NCI-H146 treated with DMSO at 0.1 percent for 48 hours (cell line): ENCODE measurements at regions not wholly inside any gene's neighbourhood (a gene's known extent, or its start where the extent isn't known, plus 50 kb on each side); places are given as distances from the start of the nearest gene placed in this dataset.

ENCODE experiments used
- DNase-seq: peaks from one replicate; lab custom pipeline; 2025; ENCODE audit not compliant: unreplicated experiment; lab: John Stamatoyannopoulos, UW

- DNase-seq, result peak; percentile 2
Observed at GRCh38 chr3:43892526-43892925, 201.8 kb downstream of the ABHD5 start.

- no peak for DNase-seq
Observed at GRCh38 chr3:43893727-43894126, 203.0 kb downstream of the ABHD5 start.

GRCh38 chr3:43894176-43895049 is 203.7 kb downstream of the ABHD5 start:
- DNase-seq, result peak; percentile 22

GRCh38 chr3:43895573-43895972 is 204.8 kb downstream of the ABHD5 start:
- DNase-seq, result no peak

- no peak for DNase-seq
Observed at GRCh38 chr3:43902415-43902814, 211.7 kb downstream of the ABHD5 start.

GRCh38 chr3:43905157-43905556 is 214.4 kb downstream of the ABHD5 start:
- DNase-seq, result no peak

DNA sequence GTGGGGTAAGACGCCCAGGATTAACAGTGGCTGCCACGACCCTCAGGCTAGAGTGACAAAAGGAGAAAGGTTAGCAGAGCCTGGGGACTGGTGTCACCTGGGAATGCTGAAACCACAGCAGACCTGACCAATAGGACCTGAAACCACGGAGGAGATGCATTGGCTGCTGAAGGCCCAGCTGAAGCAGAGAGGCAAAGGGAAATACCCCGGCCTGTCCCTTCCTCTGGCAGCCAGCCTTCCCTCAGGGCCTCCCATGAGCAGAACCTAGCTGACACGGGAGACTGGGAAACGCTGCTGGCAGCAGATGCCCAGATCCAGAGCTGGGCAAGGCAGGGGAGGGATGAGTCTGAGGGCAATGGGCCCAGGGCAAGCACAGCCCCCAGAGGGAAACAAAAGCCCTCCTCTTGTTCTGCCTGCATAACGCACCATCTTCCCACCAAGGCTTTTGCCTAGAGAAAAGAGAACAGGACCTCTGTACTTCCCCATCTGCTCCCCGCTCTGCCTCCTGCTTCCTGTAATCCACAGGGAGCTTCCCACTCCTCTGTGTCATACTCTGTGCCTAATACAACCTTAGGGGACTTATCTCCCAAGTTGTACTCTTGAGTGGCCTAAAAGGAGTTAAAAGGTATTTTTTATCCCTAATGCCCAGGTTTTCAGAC is 216.2 kb downstream of the ABHD5 start:
- no peak for DNase-seq

- DNase-seq, result no peak
Observed at GRCh38 chr3:43907508-43907858, 216.7 kb downstream of the ABHD5 start.

GRCh38 chr3:43908456-43908855 is 217.7 kb downstream of the ABHD5 start:
- no peak for DNase-seq

DNA sequence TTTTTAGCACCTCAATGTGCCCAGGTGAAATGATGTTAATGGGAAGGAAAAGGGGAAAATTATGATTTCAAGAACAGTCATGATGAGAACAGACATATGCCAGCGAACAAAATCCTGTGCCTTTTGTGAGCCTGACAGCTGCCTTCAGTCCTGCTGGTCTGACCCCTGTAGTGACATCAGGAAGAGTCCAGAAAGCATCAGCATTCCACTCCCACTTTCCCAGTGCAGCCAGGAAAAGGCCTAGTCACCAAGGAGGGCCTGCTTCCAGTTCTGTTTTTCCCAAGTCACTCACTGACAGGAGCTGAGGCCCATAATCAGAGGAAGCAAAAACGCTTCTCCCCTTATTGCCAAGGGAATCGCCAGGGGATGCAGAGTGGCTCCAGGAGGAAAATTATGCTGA is 218.4 kb downstream of the ABHD5 start:
- no peak for DNase-seq

GRCh38 chr3:43910750-43911149 is 220.0 kb downstream of the ABHD5 start:
- no peak for DNase-seq

GRCh38 chr3:43913036-43913948 is 222.6 kb downstream of the ABHD5 start:
- DNase-seq, result no peak

GRCh38 chr3:43914269-43914668 is 223.5 kb downstream of the ABHD5 start:
- DNase-seq, result no peak

DNA sequence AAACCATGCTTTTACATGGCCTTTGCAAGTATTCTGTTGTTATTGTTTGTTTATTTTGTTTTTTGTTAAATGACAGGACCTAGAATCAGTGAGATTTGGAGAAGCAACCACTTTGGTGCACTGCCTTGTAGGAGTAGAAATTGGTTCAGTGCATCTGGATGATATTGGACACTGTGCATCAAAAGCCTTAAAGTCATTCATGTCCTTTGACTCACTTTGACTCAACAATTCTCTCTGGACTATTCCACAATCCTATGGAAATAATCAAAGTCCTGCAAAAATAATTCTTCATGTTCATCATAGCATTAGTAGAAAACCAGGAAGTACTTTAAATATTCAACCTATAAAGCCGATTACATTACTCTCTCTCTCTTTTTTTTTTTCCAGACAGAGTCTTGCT is 224.8 kb downstream of the ABHD5 start:
- DNase-seq, result no peak

- no peak for DNase-seq
Observed at GRCh38 chr3:43917361-43917760, 226.6 kb downstream of the ABHD5 start.

DNA sequence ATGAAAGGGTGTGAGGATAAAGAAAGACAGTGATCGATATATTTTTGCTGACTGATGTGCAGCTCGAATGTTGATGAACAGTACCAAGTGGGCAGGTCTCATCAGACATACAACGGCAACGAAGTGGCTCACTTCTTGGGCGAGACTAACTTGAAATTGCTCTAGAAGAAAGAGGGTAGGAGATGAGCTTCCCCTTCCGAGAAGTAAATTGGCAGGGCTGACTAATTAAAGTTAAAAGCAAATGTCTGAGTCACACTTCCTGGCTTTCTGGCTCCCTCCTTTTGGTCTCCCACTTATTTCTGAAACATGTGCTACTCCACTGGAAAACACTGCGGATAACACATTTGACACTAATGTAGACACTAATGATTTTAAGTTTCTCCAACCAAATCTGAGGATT is 228.3 kb downstream of the ABHD5 start:
- no peak for DNase-seq

DNA sequence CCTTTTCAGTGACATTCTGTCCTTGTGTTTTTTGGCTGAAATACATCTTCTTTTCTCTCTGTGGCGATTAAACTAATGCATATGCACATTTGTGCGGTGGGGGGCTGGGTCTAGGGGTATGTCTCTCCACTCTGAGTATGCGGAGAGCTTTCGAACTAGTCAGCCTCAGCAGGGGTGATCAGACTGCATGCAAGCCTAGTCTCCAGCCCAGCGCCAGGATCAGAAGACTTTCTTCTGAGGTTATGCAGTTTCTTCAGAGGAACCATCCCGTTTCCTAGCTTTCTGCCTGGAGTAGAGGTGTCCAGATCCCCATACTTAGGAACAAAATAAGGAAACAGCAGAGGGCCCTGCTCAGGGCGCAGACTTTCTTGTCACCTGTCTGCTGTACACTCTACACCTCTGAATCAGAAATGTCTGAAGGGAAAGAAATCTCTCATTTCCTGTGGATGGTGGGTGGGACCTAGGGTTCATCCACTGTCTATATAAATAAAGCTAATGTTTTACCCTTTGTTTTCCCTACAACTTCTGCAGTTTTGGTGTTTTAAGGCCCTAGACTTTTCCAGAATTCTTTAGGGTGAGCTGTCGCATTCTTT is 230.4 kb downstream of the ABHD5 start:
- no peak for DNase-seq

DNA sequence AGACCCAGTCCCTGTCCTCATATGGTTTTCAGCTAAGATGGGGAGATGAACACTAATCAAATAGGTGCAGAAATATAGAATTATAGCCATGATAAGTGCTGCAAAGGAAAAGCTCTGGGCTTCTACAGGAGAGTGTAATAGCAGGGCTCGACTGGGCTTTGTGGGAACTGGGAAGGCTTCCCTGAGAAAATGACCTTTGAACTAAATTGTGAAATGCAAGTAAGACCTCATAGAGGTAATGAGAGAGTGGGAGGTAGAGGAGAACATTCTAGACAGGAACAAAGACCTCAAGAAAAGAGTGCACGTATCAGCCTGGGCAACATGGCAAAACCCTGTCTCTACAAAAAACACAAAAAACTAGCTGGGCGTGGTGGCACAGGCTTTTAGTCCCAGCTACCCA is 231.6 kb downstream of the ABHD5 start:
- DNase-seq, result no peak

DNA sequence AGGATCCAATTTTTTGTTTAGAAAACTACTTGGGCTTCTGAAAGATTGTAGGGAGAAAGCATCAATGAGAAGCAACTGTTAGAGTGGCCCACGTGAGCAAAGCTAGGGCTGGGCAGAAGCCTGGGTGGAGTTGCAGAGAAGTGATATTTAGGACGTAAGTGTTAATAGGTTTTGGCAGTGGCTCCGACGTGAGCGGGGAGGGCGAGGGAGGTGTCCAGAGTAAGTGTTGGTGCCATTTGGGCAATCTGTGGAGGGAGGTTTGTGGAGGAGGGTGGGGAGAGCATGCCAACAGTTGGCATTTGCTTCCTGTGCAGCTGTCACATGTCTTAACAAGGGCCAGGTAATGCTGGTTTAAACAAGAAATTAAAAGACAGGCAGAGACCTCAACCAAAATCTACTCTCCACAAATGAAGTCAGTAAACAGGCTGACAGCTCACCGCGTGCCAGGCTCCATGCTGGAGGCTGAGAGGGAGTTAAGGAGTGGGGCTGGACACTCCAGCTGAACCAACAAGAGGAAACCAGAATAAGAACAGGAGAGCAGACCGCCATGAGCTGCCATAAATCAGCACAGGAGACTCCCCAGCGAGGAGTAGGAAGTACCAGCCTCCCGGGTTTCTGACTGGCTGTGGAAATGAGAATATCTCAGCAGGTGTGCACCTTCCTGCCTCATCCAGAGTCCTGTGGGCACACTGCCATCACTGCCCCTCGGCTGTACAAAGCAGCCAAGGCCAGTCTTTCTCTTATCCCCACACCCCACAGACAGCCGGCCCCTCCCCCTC is 232.6 kb downstream of the ABHD5 start:
- DNase-seq, result no peak

GRCh38 chr3:43926055-43926454 is 235.3 kb downstream of the ABHD5 start:
- no peak for DNase-seq
